ENCODE measurements at regions not wholly inside any gene's neighbourhood (a gene's known extent, or its start where the extent isn't known, plus 50 kb on each side); places are given as distances from the start of the nearest gene placed in this dataset.
"Not testable (repeated sequence)": the region's sequence is repeated elsewhere in the genome, so short reads cannot be mapped to it uniquely, and the experiment has no call there.

DNA sequence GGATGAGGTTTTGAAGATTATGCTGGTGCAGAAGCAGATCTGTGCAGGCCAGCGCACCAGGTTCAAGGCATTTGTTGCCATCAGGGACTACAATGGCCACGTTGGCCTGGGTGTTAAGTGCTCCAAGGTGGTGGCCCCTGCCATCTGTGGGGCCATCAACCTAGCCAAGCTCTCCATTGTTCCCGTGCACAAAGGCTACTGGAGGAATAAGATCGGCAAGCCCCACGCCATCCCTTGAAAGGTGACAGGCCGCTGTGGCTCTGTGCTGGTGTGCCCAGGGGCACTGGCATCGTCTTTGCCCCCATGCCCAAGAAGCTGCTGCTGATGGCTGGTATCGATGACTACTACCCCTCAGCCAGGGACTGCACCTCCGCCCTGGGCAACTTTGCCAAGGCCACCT is 142.5 kb downstream of the SPATA31D1 start:
- H3K36me3 ChIP-seq (ENCODE audit: insufficient read depth, low read length) = no peaks in the 10 kb centered on the region
- H3K79me2 ChIP-seq (ENCODE audit: insufficient read depth, low read length) = no peaks in the 10 kb centered on the region
- DNase-seq (no peak), ATAC-seq (ENCODE audit: insufficient read depth, low read depth) (no peak)
- no peak overlapping the region for H3K4me2 ChIP-seq (ENCODE audit: insufficient read depth, low read length)
- H3K27me3 ChIP-seq (ENCODE audit: insufficient read depth, low read length, poor library complexity) = no peaks in the 10 kb centered on the region
- TF ChIP-seq EZH2 (IDR thresholded peaks at IDR 0.05; ENCODE audit: borderline replicate concordance, low read depth, low read length, severe bottlenecking) = no peak
- TF ChIP-seq, protein P1, sequence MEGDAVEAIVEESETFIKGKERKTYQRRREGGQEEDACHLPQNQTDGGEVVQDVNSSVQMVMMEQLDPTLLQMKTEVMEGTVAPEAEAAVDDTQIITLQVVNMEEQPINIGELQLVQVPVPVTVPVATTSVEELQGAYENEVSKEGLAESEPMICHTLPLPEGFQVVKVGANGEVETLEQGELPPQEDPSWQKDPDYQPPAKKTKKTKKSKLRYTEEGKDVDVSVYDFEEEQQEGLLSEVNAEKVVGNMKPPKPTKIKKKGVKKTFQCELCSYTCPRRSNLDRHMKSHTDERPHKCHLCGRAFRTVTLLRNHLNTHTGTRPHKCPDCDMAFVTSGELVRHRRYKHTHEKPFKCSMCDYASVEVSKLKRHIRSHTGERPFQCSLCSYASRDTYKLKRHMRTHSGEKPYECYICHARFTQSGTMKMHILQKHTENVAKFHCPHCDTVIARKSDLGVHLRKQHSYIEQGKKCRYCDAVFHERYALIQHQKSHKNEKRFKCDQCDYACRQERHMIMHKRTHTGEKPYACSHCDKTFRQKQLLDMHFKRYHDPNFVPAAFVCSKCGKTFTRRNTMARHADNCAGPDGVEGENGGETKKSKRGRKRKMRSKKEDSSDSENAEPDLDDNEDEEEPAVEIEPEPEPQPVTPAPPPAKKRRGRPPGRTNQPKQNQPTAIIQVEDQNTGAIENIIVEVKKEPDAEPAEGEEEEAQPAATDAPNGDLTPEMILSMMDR (IDR thresholded peaks at IDR 0.05; ENCODE audit: borderline replicate concordance, extremely low read depth, low read length, poor library complexity, severe bottlenecking) = no peak
- H2AFZ ChIP-seq (ENCODE audit: low read depth, low read length) = no peak overlapping the region
- H3K9me3 ChIP-seq (ENCODE audit: insufficient read depth, low read length, severe bottlenecking) = no peaks in the 10 kb centered on the region
- H3K4me1 ChIP-seq (ENCODE audit: insufficient read depth, low read length) = no peaks in the 10 kb centered on the region
- no peak overlapping the region for H3K9ac ChIP-seq (ENCODE audit: low read depth, low read length)
- no peak overlapping the region for H3K4me3 ChIP-seq (ENCODE audit: low read depth in 1 of 2, low read length in 2 of 2)
- H3K27ac ChIP-seq (ENCODE audit: low read length) = no peak overlapping the region
- no peaks in the 10 kb centered on the region for H4K20me1 ChIP-seq (ENCODE audit: insufficient read depth, low read length)

DNA sequence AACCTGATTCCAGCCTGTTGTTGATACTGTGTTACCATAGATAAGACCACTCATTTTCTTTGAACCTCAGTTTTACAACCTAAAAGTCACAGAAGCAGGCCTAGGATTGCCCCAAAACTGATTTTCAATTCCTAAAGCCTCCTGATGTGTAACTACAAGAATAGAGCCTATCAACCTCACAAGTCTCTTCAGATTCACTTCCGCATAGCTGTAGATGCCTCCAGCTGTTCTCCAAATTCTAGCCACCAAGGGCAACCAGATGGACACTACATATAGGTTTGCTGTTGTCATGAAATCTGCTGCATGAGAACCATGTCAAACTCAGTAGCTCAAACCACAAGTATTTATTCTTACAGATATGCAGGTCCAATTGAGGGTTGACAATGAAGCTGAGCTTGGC is 143.5 kb downstream of the SPATA31D1 start:
- H3K4me1 ChIP-seq (ENCODE audit: insufficient read depth, low read length) = no peaks in the 10 kb centered on the region
- H3K27ac ChIP-seq (ENCODE audit: low read length) = no peak overlapping the region
- TF ChIP-seq EZH2 (IDR thresholded peaks at IDR 0.05; ENCODE audit: borderline replicate concordance, low read depth, low read length, severe bottlenecking) = no peak
- TF ChIP-seq, protein P1 (IDR thresholded peaks at IDR 0.05; ENCODE audit: borderline replicate concordance, extremely low read depth, low read length, poor library complexity, severe bottlenecking) = no peak
- no peaks in the 10 kb centered on the region for H3K9me3 ChIP-seq (ENCODE audit: insufficient read depth, low read length, severe bottlenecking)
- ATAC-seq (ENCODE audit: insufficient read depth, low read depth) (no peak), DNase-seq (no peak)
- H3K4me2 ChIP-seq (ENCODE audit: insufficient read depth, low read length) = no peak overlapping the region
- H3K9ac ChIP-seq (ENCODE audit: low read depth, low read length) = no peak overlapping the region
- H2AFZ ChIP-seq (ENCODE audit: low read depth, low read length) = no peak overlapping the region
- H3K27me3 ChIP-seq (ENCODE audit: insufficient read depth, low read length, poor library complexity) = no peaks in the 10 kb centered on the region
- no peak overlapping the region for H3K4me3 ChIP-seq (ENCODE audit: low read depth in 1 of 2, low read length in 2 of 2)
- no peaks in the 10 kb centered on the region for H4K20me1 ChIP-seq (ENCODE audit: insufficient read depth, low read length)
- H3K36me3 ChIP-seq (ENCODE audit: insufficient read depth, low read length) = no peaks in the 10 kb centered on the region
- H3K79me2 ChIP-seq (ENCODE audit: insufficient read depth, low read length) = no peaks in the 10 kb centered on the region

DNA sequence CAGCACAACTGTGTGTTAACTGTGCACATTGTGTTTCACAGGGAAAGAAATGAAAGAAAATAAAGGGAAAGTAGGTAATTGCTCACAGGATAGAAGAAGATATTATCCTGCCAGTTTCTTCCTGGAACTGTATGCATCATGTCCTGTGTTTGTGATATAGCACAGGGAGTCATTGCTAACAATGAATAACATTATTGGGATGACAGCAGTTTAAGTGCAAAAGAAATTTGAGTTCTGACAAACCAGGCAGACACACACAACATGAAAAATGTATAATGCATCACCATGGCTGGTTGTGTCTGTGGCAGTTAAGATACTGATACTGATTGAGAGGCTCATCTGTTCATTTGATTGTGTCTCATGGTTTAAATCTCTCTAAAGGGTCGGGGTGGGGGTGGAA is 145.4 kb downstream of the SPATA31D1 start:
- Histone ChIP-seq H3K27me3 (ENCODE audit: insufficient read depth, low read length, poor library complexity) (no peaks in the 10 kb centered on the region), H3K4me1 (ENCODE audit: insufficient read depth, low read length) (no peaks in the 10 kb centered on the region), H3K9ac (ENCODE audit: low read depth, low read length) (no peak overlapping the region), H3K79me2 (ENCODE audit: insufficient read depth, low read length) (no peaks in the 10 kb centered on the region), H3K4me2 (ENCODE audit: insufficient read depth, low read length) (no peak overlapping the region), H4K20me1 (ENCODE audit: insufficient read depth, low read length) (no peaks in the 10 kb centered on the region), H3K9me3 (ENCODE audit: insufficient read depth, low read length, severe bottlenecking) (no peaks in the 10 kb centered on the region), H2AFZ (ENCODE audit: low read depth, low read length) (no peak overlapping the region), H3K27ac (ENCODE audit: low read length) (no peak overlapping the region), H3K36me3 (ENCODE audit: insufficient read depth, low read length) (no peaks in the 10 kb centered on the region), H3K4me3 (ENCODE audit: low read depth in 1 of 2, low read length in 2 of 2) (no peak overlapping the region)
- TF ChIP-seq, protein P1 (IDR thresholded peaks at IDR 0.05; ENCODE audit: borderline replicate concordance, extremely low read depth, low read length, poor library complexity, severe bottlenecking) = no peak
- TF ChIP-seq EZH2 (IDR thresholded peaks at IDR 0.05; ENCODE audit: borderline replicate concordance, low read depth, low read length, severe bottlenecking) = no peak
- DNase-seq (no peak), ATAC-seq (ENCODE audit: insufficient read depth, low read depth) (no peak)

DNA sequence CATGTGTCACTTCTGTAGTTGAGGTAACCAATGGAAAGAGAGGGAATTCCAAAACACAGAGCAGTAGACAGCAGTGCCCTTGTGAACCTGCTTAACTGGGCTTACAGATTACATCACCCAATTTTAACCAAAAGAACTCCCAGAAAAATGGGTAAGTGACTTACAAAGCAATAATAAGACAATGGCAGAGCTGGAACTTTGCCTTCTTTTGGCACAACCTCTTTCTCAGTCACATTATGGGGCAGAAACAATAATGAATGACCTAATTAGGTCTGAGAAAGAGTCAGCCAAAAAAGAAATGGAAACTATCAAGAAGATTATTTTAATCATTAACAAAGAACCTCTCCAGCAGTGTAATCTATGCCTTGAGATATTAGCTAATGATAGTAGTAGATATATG is 146.5 kb downstream of the SPATA31D1 start:
- no peaks in the 10 kb centered on the region for H3K79me2 ChIP-seq (ENCODE audit: insufficient read depth, low read length)
- no peaks in the 10 kb centered on the region for H3K36me3 ChIP-seq (ENCODE audit: insufficient read depth, low read length)
- H3K27me3 ChIP-seq (ENCODE audit: insufficient read depth, low read length, poor library complexity) = no peaks in the 10 kb centered on the region
- no peaks in the 10 kb centered on the region for H4K20me1 ChIP-seq (ENCODE audit: insufficient read depth, low read length)
- no peak overlapping the region for H3K27ac ChIP-seq (ENCODE audit: low read length)
- no peak overlapping the region for H2AFZ ChIP-seq (ENCODE audit: low read depth, low read length)
- H3K4me1 ChIP-seq (ENCODE audit: insufficient read depth, low read length) = no peaks in the 10 kb centered on the region
- TF ChIP-seq, protein P1 (IDR thresholded peaks at IDR 0.05; ENCODE audit: borderline replicate concordance, extremely low read depth, low read length, poor library complexity, severe bottlenecking) = no peak
- ATAC-seq (ENCODE audit: insufficient read depth, low read depth) (no peak), DNase-seq (no peak)
- no peaks in the 10 kb centered on the region for H3K9me3 ChIP-seq (ENCODE audit: insufficient read depth, low read length, severe bottlenecking)
- H3K4me2 ChIP-seq (ENCODE audit: insufficient read depth, low read length) = no peak overlapping the region
- no peak overlapping the region for H3K4me3 ChIP-seq (ENCODE audit: low read depth in 1 of 2, low read length in 2 of 2)
- no peak overlapping the region for H3K9ac ChIP-seq (ENCODE audit: low read depth, low read length)

DNA sequence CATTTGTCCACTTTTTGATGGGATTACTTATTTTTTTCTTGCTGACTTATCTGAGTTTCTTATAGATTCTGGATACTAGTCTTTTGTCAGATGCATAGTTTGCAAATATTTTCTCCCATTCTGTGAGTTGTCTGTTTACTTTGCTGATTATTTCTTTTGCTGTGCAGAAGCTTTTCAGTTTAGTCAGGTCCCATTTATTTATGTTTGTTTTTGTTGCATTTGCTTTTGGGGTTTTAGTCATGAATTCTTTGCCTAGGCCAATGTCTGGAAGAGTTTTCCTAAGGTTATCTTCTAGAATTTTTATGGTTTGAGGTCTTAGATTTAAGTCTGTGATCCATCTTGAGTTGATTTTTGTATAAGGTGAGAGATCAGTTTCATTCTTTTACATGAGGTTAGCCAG is 149.5 kb downstream of the SPATA31D1 start:
- H3K4me3 ChIP-seq (ENCODE audit: low read depth in 1 of 2, low read length in 2 of 2); H3K79me2 ChIP-seq (ENCODE audit: insufficient read depth, low read length); H3K9me3 ChIP-seq (ENCODE audit: insufficient read depth, low read length, severe bottlenecking); H2AFZ ChIP-seq (ENCODE audit: low read depth, low read length); H3K36me3 ChIP-seq (ENCODE audit: insufficient read depth, low read length); ATAC-seq (ENCODE audit: insufficient read depth, low read depth); H3K9ac ChIP-seq (ENCODE audit: low read depth, low read length); H4K20me1 ChIP-seq (ENCODE audit: insufficient read depth, low read length); H3K27me3 ChIP-seq (ENCODE audit: insufficient read depth, low read length, poor library complexity); H3K27ac ChIP-seq (ENCODE audit: low read length); DNase-seq; H3K4me2 ChIP-seq (ENCODE audit: insufficient read depth, low read length); H3K4me1 ChIP-seq (ENCODE audit: insufficient read depth, low read length): not testable (repeated sequence)
